Calu3 (cell line): ENCODE measurements at regions not wholly inside any gene's neighbourhood (a gene's known extent, or its start where the extent isn't known, plus 50 kb on each side); places are given as distances from the start of the nearest gene placed in this dataset.

Source experiments
- BruUV-seq: library from RNA; stranded (reverse); fragments of 400-500 nt; replicated peaks from 2 replicates; lab custom pipeline; 2021; lab: Mats Ljungman, UMichigan
- CTCF ChIA-PET: fragments of 300-600 bp; sonication (Branson Sonifier 250); formaldehyde crosslinking; loops from one replicate; lab custom pipeline; 2022; ENCODE audit warnings: antibody characterized with exemption; lab: Charles Lee
- DNase-seq: peaks from one replicate; pipeline ENCODE4 v3.0.0; 2022
- H3K27ac Mint-ChIP-seq: one replicate; pipeline ENCODE4 v1.8.0; 2022; ENCODE audit warnings: mixed read lengths; ENCODE audit not compliant: unreplicated experiment
- H3K27me3 Mint-ChIP-seq: one replicate; pipeline ENCODE4 v1.8.0; 2022; ENCODE audit warnings: mixed read lengths; ENCODE audit not compliant: unreplicated experiment
- H3K36me3 Mint-ChIP-seq: one replicate; pipeline ENCODE4 v1.8.0; 2022; ENCODE audit warnings: mild to moderate bottlenecking, moderate library complexity, mixed read lengths; ENCODE audit not compliant: insufficient read depth, unreplicated experiment
- H3K4me1 Mint-ChIP-seq: one replicate; pipeline ENCODE4 v1.8.0; 2022; ENCODE audit warnings: mild to moderate bottlenecking, low read depth, mixed read lengths; ENCODE audit not compliant: unreplicated experiment
- H3K4me3 Mint-ChIP-seq: one replicate; pipeline ENCODE4 v1.8.0; 2022; ENCODE audit warnings: mild to moderate bottlenecking, low read depth, moderate library complexity, mixed read lengths; ENCODE audit not compliant: unreplicated experiment
- H3K9me3 Mint-ChIP-seq: one replicate; pipeline ENCODE4 v1.8.0; 2022; ENCODE audit warnings: low read depth, mixed read lengths; ENCODE audit not compliant: unreplicated experiment
- intact Hi-C: fragments of 100-400 bp; cut with micrococcal nuclease; formaldehyde crosslinking; loops from one replicate; pipeline ENCODE4 v1.10.0; 2022; ENCODE audit not compliant: unreplicated experiment
- TF ChIP-seq, protein P1 (sequence below): fragments of 200-600 bp; IDR thresholded peaks from one replicate; pipeline ENCODE4 v1.8.0; 2022; ENCODE audit warnings: antibody characterized with exemption; ENCODE audit not compliant: unreplicated experiment

DNA sequence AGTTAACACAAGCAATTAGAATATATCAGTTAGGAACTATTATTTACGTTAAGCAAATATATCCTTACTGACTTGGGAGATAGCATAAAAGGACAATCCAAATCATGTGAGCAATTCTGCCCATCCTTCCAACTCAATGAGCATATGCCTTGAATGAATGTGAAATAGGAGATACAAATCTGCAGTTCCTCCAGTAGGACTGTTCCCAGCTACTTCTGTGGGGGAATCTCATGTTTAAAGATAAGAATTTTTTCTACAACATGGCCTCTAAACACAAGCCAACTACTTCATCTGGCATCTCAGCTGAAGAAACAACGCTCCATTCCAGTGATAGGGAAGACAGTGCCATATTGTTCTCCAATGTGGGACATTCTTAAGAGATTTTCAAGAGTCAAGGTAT is 110.7 kb upstream of the NIPBL start:
- no peaks in the 10 kb centered on the region for H3K9me3 Mint-ChIP-seq
- CTCF ChIA-PET, result no interaction called here
- H3K4me1 Mint-ChIP-seq, result no peaks in the 10 kb centered on the region
- H3K4me3 Mint-ChIP-seq, result no peak overlapping the region
- BruUV-seq, result no TSS peak
- H3K36me3 Mint-ChIP-seq, result no peaks in the 10 kb centered on the region
- intact Hi-C loops, result no loop called here
- TF ChIP-seq, protein P1, sequence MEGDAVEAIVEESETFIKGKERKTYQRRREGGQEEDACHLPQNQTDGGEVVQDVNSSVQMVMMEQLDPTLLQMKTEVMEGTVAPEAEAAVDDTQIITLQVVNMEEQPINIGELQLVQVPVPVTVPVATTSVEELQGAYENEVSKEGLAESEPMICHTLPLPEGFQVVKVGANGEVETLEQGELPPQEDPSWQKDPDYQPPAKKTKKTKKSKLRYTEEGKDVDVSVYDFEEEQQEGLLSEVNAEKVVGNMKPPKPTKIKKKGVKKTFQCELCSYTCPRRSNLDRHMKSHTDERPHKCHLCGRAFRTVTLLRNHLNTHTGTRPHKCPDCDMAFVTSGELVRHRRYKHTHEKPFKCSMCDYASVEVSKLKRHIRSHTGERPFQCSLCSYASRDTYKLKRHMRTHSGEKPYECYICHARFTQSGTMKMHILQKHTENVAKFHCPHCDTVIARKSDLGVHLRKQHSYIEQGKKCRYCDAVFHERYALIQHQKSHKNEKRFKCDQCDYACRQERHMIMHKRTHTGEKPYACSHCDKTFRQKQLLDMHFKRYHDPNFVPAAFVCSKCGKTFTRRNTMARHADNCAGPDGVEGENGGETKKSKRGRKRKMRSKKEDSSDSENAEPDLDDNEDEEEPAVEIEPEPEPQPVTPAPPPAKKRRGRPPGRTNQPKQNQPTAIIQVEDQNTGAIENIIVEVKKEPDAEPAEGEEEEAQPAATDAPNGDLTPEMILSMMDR, result no peak
- no peak overlapping the region for H3K27ac Mint-ChIP-seq
- H3K27me3 Mint-ChIP-seq, result peaks cover 12% of the 10 kb centered on the region
- no peak for DNase-seq

DNA sequence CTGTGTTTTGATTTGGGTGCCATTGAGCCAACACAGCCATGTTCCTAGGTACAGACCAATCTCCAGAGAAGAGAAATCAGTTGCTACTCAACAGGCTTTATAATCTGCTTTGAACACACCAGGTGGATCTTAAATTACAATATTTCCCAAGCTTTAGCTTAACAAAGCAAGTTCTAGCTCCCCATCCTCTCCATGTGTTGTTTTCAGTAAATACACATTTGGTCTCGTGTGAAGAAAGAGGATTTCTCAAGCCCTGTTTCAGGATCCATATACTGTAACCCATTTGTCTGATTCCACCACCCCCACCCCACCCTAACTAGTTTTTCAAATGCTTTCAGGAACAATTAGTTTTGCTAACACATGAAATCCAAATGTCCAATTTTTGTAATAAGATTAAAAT is 109.6 kb upstream of the NIPBL start:
- no peaks in the 10 kb centered on the region for H3K4me1 Mint-ChIP-seq
- no peak overlapping the region for H3K4me3 Mint-ChIP-seq
- TF ChIP-seq, protein P1, result no peak
- H3K27me3 Mint-ChIP-seq, result peaks cover 12% of the 10 kb centered on the region
- H3K9me3 Mint-ChIP-seq, result no peaks in the 10 kb centered on the region
- intact Hi-C loops, result no loop called here
- H3K27ac Mint-ChIP-seq, result no peak overlapping the region
- no peak for DNase-seq
- H3K36me3 Mint-ChIP-seq, result no peaks in the 10 kb centered on the region
- CTCF ChIA-PET, result no interaction called here
- no TSS peak for BruUV-seq

DNA sequence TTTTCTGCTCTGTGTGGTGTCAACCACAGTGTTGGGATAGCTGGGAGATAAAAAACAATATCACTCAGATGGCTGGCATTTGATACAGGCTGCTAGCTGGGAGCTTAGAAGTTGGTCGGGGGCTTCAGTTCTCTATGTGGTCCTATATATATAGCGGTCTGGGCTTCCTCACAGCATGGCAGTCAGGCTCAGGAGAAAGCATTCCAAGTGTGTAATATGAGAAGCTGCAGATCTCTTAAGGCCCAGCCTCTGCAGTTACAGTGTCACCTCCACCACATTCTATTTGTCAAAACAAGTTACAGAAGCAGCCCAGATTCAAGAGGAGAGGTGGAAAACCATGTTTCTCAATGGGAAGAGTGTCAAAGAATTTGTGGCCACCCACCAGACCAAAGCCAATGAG is 108.1 kb upstream of the NIPBL start:
- intact Hi-C loops, result no loop called here
- H3K27ac Mint-ChIP-seq, result no peak overlapping the region
- H3K4me1 Mint-ChIP-seq, result no peaks in the 10 kb centered on the region
- H3K9me3 Mint-ChIP-seq, result no peaks in the 10 kb centered on the region
- DNase-seq, result no peak
- peaks cover 21% of the 10 kb centered on the region for H3K27me3 Mint-ChIP-seq
- H3K4me3 Mint-ChIP-seq, result no peak overlapping the region
- no peaks in the 10 kb centered on the region for H3K36me3 Mint-ChIP-seq
- BruUV-seq, result no TSS peak
- CTCF ChIA-PET, result no interaction called here
- TF ChIP-seq, protein P1, result no peak

DNA sequence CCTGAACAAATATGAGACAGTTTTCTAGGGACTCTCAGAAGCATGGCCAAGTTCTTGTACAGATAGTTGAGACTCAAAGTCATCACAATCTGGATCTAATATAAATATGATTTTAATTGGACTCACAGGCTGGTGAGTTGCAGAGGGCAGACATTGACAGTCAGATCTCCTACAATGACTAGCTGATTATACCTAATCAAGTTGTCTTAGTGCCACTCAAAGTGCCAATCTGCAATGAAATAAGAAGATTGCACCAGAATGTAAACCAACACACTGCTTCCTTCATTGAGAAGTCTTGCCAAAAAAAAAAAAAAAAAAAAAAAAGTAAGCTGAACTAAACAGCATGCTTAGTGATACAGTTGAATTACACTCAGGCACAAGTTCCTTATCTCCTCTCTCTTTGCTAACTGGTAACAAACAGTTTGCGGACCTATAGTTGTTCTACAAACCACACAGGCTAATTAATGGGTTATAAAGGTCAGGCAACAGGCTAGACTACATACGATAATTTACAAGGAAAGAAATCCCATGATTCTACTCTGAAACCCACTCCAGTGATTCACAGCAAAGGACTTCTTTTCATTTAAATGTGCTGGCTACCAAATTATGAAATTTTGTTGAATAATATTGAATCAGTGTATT is 107.3 kb upstream of the NIPBL start:
- H3K36me3 Mint-ChIP-seq, result no peaks in the 10 kb centered on the region
- BruUV-seq, result no TSS peak
- H3K4me1 Mint-ChIP-seq, result no peaks in the 10 kb centered on the region
- CTCF ChIA-PET, result interaction anchor here (0.5 to 0.7 kb wide), 2 partner anchors 226 to 247 kb away, joined by 3 to 6 read pairs; no protein-coding TSS in a partner anchor
- DNase-seq, result no peak
- TF ChIP-seq, protein P1, result no peak
- H3K27me3 Mint-ChIP-seq, result peaks cover 25% of the 10 kb centered on the region
- intact Hi-C loops, result no loop called here
- no peak overlapping the region for H3K27ac Mint-ChIP-seq
- no peaks in the 10 kb centered on the region for H3K9me3 Mint-ChIP-seq
- H3K4me3 Mint-ChIP-seq, result no peak overlapping the region
